ENCODE measurements at regions not wholly inside any gene's neighbourhood (a gene's known extent, or its start where the extent isn't known, plus 50 kb on each side); places are given as distances from the start of the nearest gene placed in this dataset.

- TF ChIP-seq CTCF (IDR thresholded peaks at IDR 0.05; ENCODE audit: low read depth, low read length): no peak
- no peak for TF ChIP-seq EZH2phosphoT487 (IDR thresholded peaks at IDR 0.05; ENCODE audit: low read depth)
These were observed 61.8 kb upstream of the PRR20G start for GRCh38 chr3:127349501-127350171.
